Activated naive CD4-positive, alpha-beta T cell treated with anti-CD3 and anti-CD28 coated beads, Interleukin-2, amount 50 U/mL, for 24 hours (primary cell): ENCODE measurements at regions not wholly inside any gene's neighbourhood (a gene's known extent, or its start where the extent isn't known, plus 50 kb on each side); places are given as distances from the start of the nearest gene placed in this dataset.

Experiments
- H3K27ac Mint-ChIP-seq: one replicate; pipeline ENCODE4 v1.8.0; 2021; ENCODE audit warnings: mild to moderate bottlenecking, mixed read lengths
- H3K27me3 Mint-ChIP-seq: one replicate; pipeline ENCODE4 v1.8.0; 2021; ENCODE audit warnings: mixed read lengths
- H3K36me3 Mint-ChIP-seq: one replicate; pipeline ENCODE4 v1.8.0; 2021; ENCODE audit warnings: mixed read lengths
- H3K4me1 Mint-ChIP-seq: one replicate; pipeline ENCODE4 v1.8.0; 2021; ENCODE audit warnings: mixed read lengths
- H3K4me3 Mint-ChIP-seq: one replicate; pipeline ENCODE4 v1.8.0; 2021; ENCODE audit warnings: mild to moderate bottlenecking, mixed read lengths
- H3K9me3 Mint-ChIP-seq: one replicate; pipeline ENCODE4 v1.8.0; 2021; ENCODE audit warnings: mixed read lengths

DNA sequence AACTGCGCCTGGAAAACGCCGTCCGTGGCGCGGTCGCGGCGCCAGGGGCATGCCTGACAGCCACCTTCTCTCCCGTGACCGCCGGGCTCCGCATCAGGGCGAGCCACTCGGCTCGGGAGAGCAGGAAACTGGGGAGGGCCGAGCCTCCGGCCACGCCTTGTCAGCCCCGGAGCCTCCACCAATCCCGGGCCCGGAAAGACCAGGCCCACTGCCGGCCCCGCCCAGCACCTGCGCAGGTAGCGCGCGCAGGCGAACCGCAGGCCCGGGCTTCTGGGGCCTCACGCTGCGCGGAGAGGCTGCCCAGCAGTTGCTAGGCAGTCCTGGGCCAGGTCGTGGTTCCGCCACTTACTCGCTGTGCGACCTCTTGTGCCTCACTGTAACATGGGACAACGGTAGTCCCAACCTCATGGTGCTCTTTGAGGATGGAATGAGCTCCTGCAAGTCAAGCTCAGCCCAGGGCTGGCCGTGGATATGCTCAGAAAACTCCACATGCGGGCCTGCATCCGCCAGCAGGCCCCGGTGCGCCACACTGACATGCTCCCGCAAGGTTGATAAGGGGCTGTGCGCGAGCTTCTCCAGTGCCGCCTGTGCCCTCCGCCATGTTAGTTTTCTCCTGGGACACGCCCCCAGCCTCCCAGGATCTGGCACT lies 97.1 kb downstream of the INHBB start:
- no peaks in the 10 kb centered on the region for H3K9me3 Mint-ChIP-seq
- no peak overlapping the region for H3K27ac Mint-ChIP-seq
- H3K27me3 Mint-ChIP-seq = peaks cover 20% of the 10 kb centered on the region
- no peaks in the 10 kb centered on the region for H3K36me3 Mint-ChIP-seq
- H3K4me3 Mint-ChIP-seq = peak overlapping the region; percentile 68
- peaks cover 6% of the 10 kb centered on the region for H3K4me1 Mint-ChIP-seq

DNA sequence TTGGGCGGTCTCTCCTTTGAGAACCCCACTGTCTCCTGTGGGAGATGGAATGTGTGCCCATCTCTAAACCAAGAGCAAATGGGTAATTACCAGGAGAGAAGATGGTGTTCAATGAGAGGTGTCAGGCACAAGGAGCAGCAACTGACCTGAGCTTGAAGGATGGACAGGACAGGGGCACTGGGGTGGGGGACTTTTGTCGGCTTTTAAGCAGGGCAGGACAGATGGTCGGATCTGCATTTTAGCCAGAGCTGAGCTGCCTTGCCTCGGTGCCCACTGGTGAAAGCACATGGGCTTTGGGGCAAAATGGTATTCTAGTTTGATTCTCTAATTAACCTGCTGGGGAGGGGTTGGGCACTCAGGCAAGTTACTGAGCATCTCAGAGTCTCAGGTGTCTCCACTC lies 98.0 kb downstream of the INHBB start:
- Mint-ChIP-seq H3K9me3 (no peaks in the 10 kb centered on the region), H3K4me3 (peak overlapping the region; percentile 68), H3K27me3 (peaks cover 20% of the 10 kb centered on the region)

DNA sequence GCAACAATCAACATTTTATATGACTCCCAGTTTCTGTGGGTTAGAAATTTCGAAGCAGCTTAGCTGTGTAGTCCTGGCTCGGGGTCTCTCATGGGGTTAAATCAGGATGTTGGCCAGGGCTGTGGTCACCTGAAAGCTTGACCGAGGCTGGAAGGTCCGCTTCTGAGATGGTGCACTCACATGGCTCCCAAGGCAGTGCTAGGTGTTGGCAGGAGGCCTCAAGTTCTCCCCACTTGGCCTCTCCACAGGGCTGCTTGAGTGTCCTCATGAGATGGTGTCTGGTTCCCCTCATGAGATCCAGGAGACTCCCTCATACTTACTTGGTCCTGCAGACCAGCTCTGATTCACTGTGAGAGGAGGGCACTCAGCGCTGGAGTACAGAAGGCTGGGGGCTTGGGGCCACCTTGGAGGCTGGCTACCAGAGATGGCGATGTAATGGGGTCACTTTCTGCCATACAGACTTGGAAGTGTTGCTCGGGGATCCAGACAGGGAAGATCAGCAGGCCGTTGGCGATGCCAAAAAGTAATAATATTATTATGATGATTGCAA lies 98.8 kb downstream of the INHBB start:
- peaks cover 6% of the 10 kb centered on the region for H3K4me1 Mint-ChIP-seq
- H3K9me3 Mint-ChIP-seq = no peaks in the 10 kb centered on the region
- no peak overlapping the region for H3K27ac Mint-ChIP-seq
- no peaks in the 10 kb centered on the region for H3K36me3 Mint-ChIP-seq
- peaks cover 20% of the 10 kb centered on the region for H3K27me3 Mint-ChIP-seq
- no peak overlapping the region for H3K4me3 Mint-ChIP-seq

More for the DNA sequence above, 98.0 kb downstream of the INHBB start:
- no peaks in the 10 kb centered on the region for H3K36me3 Mint-ChIP-seq
- peaks cover 6% of the 10 kb centered on the region for H3K4me1 Mint-ChIP-seq
- H3K27ac Mint-ChIP-seq = no peak overlapping the region

GRCh38 chr2:120445449-120446143 lies 99.7 kb downstream of the INHBB start:
- H3K36me3 Mint-ChIP-seq = no peaks in the 10 kb centered on the region
- peaks cover 16% of the 10 kb centered on the region for H3K27me3 Mint-ChIP-seq
- H3K9me3 Mint-ChIP-seq = no peaks in the 10 kb centered on the region
- H3K4me1 Mint-ChIP-seq = peaks cover 6% of the 10 kb centered on the region
- H3K27ac Mint-ChIP-seq = no peak overlapping the region
- H3K4me3 Mint-ChIP-seq = no peak overlapping the region

DNA sequence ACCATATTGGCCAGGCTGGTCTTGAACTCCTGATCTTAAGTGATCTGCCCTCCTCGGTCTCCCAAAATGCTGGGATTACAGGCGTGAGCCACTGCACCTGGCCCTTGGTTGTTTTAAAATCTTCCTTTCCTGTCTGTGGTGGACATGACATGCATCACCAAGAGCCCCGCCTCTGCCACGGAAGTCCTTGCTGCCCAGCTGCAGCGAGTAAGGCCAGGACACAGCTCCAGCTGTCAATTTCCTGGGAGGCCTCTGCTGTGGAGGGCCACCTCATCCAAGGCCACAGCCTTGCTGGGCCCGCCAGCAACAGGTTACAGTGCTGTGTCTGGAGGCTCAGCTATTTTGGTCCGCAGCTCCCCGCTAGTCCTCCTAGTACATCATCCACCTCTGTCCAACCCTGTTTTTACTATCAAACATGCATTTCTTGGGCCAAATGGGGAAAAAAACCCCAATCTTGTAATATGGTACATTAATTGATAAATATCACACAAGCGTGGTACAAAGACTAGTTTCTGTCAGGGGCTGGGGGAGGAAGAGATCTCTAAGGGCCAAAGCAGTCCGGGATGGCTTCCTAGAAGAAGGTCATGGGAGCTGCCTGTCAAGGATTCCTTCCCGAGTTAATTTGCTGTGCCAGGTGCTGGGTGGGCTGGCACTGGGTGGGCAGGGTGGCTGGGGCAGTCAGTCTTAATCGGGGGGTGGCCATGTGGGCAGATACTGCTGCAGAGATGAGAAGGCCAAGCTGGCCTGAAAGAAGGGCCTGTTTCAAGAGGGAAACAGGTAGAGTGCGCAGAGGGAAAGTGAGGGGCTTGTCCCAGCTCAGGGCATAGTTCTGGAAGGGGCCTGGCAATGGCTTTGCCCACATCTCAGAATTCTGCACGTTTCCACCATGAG lies 100.5 kb downstream of the INHBB start:
- no peaks in the 10 kb centered on the region for H3K9me3 Mint-ChIP-seq
- H3K4me3 Mint-ChIP-seq = no peak overlapping the region
- H3K4me1 Mint-ChIP-seq = peaks cover 6% of the 10 kb centered on the region
- no peak overlapping the region for H3K27ac Mint-ChIP-seq
- H3K36me3 Mint-ChIP-seq = no peaks in the 10 kb centered on the region
- H3K27me3 Mint-ChIP-seq = peaks cover 10% of the 10 kb centered on the region

- H3K36me3 Mint-ChIP-seq = no peaks in the 10 kb centered on the region
- H3K9me3 Mint-ChIP-seq = no peaks in the 10 kb centered on the region
- no peak overlapping the region for H3K4me3 Mint-ChIP-seq
- peaks cover 9% of the 10 kb centered on the region for H3K27me3 Mint-ChIP-seq
- H3K4me1 Mint-ChIP-seq = peaks cover 6% of the 10 kb centered on the region
- H3K27ac Mint-ChIP-seq = no peak overlapping the region
Observed at GRCh38 chr2:120447127-120447785, 101.3 kb downstream of the INHBB start.

DNA sequence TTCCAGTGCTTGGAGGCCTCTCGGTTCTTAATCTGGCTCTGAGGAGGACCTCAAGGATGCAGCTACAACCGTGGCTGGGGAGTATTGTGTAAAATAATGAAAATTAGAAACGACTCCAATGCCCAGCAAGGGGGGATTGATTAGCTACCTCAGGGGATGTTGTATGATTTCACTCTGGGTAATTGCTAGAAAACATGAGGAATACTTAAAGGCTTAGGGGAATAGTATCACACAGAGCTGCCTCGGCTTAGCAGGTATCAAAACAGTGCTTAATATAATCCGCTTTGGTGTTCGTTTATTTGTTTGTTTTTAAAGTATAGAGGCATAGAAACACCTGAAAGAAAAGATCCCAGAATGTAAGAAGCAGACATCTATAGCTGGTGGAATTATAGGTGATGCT lies 102.5 kb downstream of the INHBB start:
- H3K4me3 Mint-ChIP-seq = no peak overlapping the region
- no peak overlapping the region for H3K27ac Mint-ChIP-seq
- H3K36me3 Mint-ChIP-seq = no peaks in the 10 kb centered on the region
- peaks cover 7% of the 10 kb centered on the region for H3K27me3 Mint-ChIP-seq
- H3K9me3 Mint-ChIP-seq = no peaks in the 10 kb centered on the region
- H3K4me1 Mint-ChIP-seq = peaks cover 2% of the 10 kb centered on the region

DNA sequence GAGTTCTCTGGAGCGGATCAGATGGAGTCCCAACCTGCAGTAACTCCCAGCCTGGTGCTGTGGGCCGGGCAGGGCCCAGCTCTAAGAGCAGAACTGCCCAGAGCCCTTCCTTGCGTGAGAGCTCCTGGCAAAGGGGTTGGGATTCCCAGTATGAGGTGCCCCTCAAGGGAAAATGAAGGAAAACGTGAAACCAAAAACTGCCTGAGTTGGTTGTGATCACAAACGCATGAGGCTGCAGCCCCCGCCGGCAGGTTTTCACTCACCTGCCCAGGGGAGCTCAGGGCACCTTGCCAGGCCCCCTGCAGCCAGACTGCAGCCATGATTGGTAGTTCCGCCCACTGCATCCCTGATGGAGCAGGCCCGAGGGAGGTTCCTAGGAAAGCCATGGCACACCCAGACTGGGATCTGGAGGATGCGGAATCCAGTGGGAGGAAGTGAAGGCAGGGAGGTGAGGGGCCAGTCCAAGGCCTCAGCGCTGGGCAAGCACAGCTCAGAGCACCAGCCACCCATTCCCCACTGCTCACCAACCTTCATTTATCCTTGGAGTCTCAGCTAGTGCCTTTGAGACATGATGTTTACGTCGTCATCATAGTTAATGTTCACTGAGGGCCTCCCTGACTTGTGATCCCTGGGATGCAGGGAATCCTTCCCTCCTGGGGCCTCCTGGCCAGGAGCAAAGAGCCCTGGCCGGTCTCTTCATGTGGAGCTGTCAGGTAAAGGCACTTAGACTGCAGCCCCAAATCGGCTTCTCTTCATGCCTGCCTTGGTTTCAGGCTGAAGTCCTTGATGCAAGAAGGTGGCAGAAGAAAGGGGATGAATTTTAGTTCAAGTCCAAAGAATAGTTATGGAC lies 103.2 kb downstream of the INHBB start:
- Mint-ChIP-seq H3K4me1 (no peaks in the 10 kb centered on the region), H3K27me3 (no peaks in the 10 kb centered on the region), H3K9me3 (no peaks in the 10 kb centered on the region), H3K36me3 (no peaks in the 10 kb centered on the region), H3K4me3 (no peak overlapping the region), H3K27ac (no peak overlapping the region)

- no peaks in the 10 kb centered on the region for H3K4me1 Mint-ChIP-seq
- H3K4me3 Mint-ChIP-seq = no peak overlapping the region
- no peaks in the 10 kb centered on the region for H3K36me3 Mint-ChIP-seq
- H3K9me3 Mint-ChIP-seq = no peaks in the 10 kb centered on the region
- H3K27me3 Mint-ChIP-seq = no peaks in the 10 kb centered on the region
- no peak overlapping the region for H3K27ac Mint-ChIP-seq
Observed at GRCh38 chr2:120450196-120450820, 104.4 kb downstream of the INHBB start.

- H3K36me3 Mint-ChIP-seq = no peaks in the 10 kb centered on the region
- H3K4me1 Mint-ChIP-seq = no peaks in the 10 kb centered on the region
- H3K27ac Mint-ChIP-seq = no peak overlapping the region
- H3K9me3 Mint-ChIP-seq = no peaks in the 10 kb centered on the region
- no peaks in the 10 kb centered on the region for H3K27me3 Mint-ChIP-seq
- no peak overlapping the region for H3K4me3 Mint-ChIP-seq
Observed at GRCh38 chr2:120451334-120451733, 105.4 kb downstream of the INHBB start.

DNA sequence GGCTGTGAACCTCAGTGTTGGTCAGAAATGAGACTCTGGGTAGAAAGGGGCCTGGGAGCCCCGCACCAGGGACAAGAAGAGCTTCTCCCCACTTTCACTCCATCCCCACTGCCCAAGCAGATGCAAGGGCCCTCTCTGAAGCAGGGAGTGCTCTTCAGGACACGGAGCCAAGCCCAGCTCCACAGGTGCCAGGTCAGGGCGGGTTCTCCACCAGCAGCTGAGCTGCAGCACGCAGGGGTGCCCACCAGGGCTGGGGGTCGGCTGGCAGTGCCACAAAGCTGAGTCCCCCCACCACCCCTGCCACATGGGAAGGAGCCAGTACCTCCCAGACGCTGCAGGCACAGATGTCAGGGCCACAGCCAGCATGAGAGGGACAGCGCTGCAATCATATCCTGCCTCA lies 106.2 kb downstream of the INHBB start:
- Mint-ChIP-seq H3K27me3 (no peaks in the 10 kb centered on the region), H3K36me3 (peaks cover 2% of the 10 kb centered on the region), H3K27ac (no peak overlapping the region), H3K9me3 (peaks cover 4% of the 10 kb centered on the region), H3K4me1 (no peaks in the 10 kb centered on the region), H3K4me3 (no peak overlapping the region)

DNA sequence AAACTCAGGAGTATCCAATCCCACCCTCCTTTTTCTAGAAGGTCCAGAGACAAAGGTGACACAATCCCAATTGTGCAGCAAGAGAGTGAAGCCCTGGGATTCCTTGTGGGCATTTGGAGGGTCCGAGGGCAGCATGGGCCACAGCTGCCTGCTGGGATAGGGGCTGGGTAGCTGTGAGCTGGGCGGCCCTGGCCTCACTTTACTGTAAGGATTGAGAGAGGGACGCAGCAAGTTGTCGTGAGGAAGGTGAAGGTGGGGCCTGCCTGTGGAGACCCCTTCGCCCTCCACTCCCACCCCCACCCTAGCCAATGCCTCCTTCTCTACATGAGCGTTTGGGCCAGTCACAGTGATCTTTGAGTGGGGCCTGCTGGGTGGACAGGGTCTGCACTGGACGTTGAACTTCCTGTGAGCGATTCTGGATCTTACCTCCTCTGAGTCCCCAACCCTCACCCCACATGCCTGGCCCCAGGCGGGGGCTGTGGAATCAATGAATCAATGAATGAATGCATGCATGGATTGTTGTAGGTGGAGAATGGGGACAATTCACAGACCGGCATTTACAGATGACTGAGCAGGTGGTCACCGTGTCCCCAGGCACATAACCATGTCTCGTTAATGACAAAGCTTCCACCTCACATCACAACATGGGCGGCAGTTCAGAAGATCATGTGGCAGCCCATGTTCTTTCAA lies 107.2 kb downstream of the INHBB start:
- no peak overlapping the region for H3K27ac Mint-ChIP-seq
- H3K27me3 Mint-ChIP-seq = no peaks in the 10 kb centered on the region
- no peak overlapping the region for H3K4me3 Mint-ChIP-seq
- H3K9me3 Mint-ChIP-seq = peaks cover 8% of the 10 kb centered on the region
- no peaks in the 10 kb centered on the region for H3K4me1 Mint-ChIP-seq
- H3K36me3 Mint-ChIP-seq = peaks cover 3% of the 10 kb centered on the region

- Mint-ChIP-seq H3K36me3 (peaks cover 3% of the 10 kb centered on the region), H3K27ac (no peak overlapping the region), H3K27me3 (no peaks in the 10 kb centered on the region), H3K4me1 (no peaks in the 10 kb centered on the region), H3K4me3 (no peak overlapping the region), H3K9me3 (peaks cover 10% of the 10 kb centered on the region)
Observed at GRCh38 chr2:120453635-120453998, 107.7 kb downstream of the INHBB start.
